K562 (cell line): ENCODE measurements at regions not wholly inside any gene's neighbourhood (a gene's known extent, or its start where the extent isn't known, plus 50 kb on each side); places are given as distances from the start of the nearest gene placed in this dataset.

Experiments
- BRCA1 ChIP-seq, 2 experiments: fragments of 450-650 bp in 1 of 2; sonication (generic) in 1 of 2; formaldehyde crosslinking in 1 of 2; IDR thresholded peaks; 2 replicates each; pipeline versions ENCODE4 v1.5.0 to v1.6.1; 2017 to 2020; ENCODE audit warnings: mild to moderate bottlenecking in 1 of 2, missing genetic modification reagents in 1 of 2
- BRD4 ChIP-seq: fragments of 200-600 bp; sonication (generic); IDR thresholded peaks from 2 replicates; pipeline ENCODE4 v1.6.1; 2017; ENCODE audit warnings: inconsistent platforms
- MXI1 ChIP-seq: IDR thresholded peaks from 2 replicates; pipeline ENCODE4 v1.6.1; 2011; ENCODE audit warnings: low read depth, mild to moderate bottlenecking, improper control_type of control experiment, low read length
- TF ChIP-seq, protein P1 (sequence below), 3 experiments: IDR thresholded peaks in 2 of 3; conservative IDR thresholded peaks in 1 of 3; 2 replicates each; pipeline ENCODE4 v1.5.1; 2011 to 2012; ENCODE audit warnings: low read length in 3 of 3, mild to moderate bottlenecking in 3 of 3, control low read depth in 2 of 3, improper control_type of control experiment in 1 of 3, inconsistent platforms in 1 of 3, low read depth in 1 of 3, mixed read lengths in 1 of 3, moderate library complexity in 1 of 3; ENCODE audit not compliant: insufficient read depth in 2 of 3
- TF ChIP-seq, protein P2 (sequence below): sonication (generic); formaldehyde crosslinking; IDR thresholded peaks from 2 replicates; pipeline ENCODE4 v1.8.1; 2023; ENCODE audit warnings: mild to moderate bottlenecking, missing genetic modification reagents
- TF ChIP-seq, protein P3 (sequence below), 2 experiments: fragments of 450-650 bp in 1 of 2; sonication (generic) in 1 of 2; formaldehyde crosslinking; conservative IDR thresholded peaks; 2 replicates each; pipeline versions ENCODE4 v1.4.0 to v1.8.1; 2020 to 2022; ENCODE audit warnings: mild to moderate bottlenecking in 1 of 2, missing genetic modification reagents in 1 of 2

DNA sequence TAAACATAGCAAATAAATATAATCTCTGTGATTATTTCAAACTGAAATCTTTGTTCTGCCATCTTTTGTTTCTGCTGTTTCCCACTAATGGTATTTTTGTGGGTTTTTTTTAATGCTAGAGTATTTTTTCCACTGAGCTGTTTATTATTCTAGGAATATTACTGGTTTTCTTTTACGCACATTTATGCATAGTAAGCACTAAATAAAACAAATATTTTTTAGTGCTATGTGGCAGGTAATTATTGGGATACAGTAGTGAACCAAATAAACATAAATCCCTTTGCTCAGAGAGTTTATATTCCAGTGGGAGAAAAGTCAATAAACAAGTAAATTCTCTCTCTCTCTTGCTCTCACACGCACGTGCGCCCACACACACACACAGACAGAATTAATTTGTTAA lies 397.4 kb downstream of the PRDM5 start:
- TF ChIP-seq BRD4 (no peak), MXI1 (no peak), BRCA1 (IDR thresholded peaks at IDR 0.05) (no peak), BRCA1 (CRISPR knock-in tag; IDR thresholded peaks at IDR 0.05) (no peak)
- TF ChIP-seq, protein P1, sequence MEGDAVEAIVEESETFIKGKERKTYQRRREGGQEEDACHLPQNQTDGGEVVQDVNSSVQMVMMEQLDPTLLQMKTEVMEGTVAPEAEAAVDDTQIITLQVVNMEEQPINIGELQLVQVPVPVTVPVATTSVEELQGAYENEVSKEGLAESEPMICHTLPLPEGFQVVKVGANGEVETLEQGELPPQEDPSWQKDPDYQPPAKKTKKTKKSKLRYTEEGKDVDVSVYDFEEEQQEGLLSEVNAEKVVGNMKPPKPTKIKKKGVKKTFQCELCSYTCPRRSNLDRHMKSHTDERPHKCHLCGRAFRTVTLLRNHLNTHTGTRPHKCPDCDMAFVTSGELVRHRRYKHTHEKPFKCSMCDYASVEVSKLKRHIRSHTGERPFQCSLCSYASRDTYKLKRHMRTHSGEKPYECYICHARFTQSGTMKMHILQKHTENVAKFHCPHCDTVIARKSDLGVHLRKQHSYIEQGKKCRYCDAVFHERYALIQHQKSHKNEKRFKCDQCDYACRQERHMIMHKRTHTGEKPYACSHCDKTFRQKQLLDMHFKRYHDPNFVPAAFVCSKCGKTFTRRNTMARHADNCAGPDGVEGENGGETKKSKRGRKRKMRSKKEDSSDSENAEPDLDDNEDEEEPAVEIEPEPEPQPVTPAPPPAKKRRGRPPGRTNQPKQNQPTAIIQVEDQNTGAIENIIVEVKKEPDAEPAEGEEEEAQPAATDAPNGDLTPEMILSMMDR (IDR thresholded peaks at IDR 0.05 in 2 of 3, conservative IDR thresholded peaks at IDR 0.05 in 1 of 3; ENCODE audit: insufficient read depth in 2 of 3, low read depth in 1 of 3, low read length in 3 of 3) = no peak
- TF ChIP-seq, protein P2, sequence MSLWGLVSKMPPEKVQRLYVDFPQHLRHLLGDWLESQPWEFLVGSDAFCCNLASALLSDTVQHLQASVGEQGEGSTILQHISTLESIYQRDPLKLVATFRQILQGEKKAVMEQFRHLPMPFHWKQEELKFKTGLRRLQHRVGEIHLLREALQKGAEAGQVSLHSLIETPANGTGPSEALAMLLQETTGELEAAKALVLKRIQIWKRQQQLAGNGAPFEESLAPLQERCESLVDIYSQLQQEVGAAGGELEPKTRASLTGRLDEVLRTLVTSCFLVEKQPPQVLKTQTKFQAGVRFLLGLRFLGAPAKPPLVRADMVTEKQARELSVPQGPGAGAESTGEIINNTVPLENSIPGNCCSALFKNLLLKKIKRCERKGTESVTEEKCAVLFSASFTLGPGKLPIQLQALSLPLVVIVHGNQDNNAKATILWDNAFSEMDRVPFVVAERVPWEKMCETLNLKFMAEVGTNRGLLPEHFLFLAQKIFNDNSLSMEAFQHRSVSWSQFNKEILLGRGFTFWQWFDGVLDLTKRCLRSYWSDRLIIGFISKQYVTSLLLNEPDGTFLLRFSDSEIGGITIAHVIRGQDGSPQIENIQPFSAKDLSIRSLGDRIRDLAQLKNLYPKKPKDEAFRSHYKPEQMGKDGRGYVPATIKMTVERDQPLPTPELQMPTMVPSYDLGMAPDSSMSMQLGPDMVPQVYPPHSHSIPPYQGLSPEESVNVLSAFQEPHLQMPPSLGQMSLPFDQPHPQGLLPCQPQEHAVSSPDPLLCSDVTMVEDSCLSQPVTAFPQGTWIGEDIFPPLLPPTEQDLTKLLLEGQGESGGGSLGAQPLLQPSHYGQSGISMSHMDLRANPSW (CRISPR knock-in tag) = no peak
- TF ChIP-seq, protein P3, sequence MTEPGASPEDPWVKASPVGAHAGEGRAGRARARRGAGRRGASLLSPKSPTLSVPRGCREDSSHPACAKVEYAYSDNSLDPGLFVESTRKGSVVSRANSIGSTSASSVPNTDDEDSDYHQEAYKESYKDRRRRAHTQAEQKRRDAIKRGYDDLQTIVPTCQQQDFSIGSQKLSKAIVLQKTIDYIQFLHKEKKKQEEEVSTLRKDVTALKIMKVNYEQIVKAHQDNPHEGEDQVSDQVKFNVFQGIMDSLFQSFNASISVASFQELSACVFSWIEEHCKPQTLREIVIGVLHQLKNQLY (CRISPR knock-in tag; conservative IDR thresholded peaks at IDR 0.05) = no peak
